ENCODE measurements at regions not wholly inside any gene's neighbourhood (a gene's known extent, or its start where the extent isn't known, plus 50 kb on each side); places are given as distances from the start of the nearest gene placed in this dataset.
"Not testable (repeated sequence)": the region's sequence is repeated elsewhere in the genome, so short reads cannot be mapped to it uniquely, and the experiment has no call there.

GRCh38 chr11:45000918-45001317, 50.2 kb upstream of the TP53I11 start:
- TF ChIP-seq ZFX (IDR thresholded peaks at IDR 0.05; ENCODE audit: borderline replicate concordance) (no peak), CTCF (IDR thresholded peaks at IDR 0.05) (no peak)
- no peak overlapping the region for H3K27ac ChIP-seq

- TF ChIP-seq CTCF (IDR thresholded peaks at IDR 0.05) (no peak), ZFX (IDR thresholded peaks at IDR 0.05; ENCODE audit: borderline replicate concordance) (no peak)
- H3K27ac ChIP-seq, result no peak overlapping the region
These were observed 50.9 kb upstream of the TP53I11 start for GRCh38 chr11:45001466-45002165.

- no peak for TF ChIP-seq CTCF (IDR thresholded peaks at IDR 0.05)
- TF ChIP-seq ZFX (IDR thresholded peaks at IDR 0.05; ENCODE audit: borderline replicate concordance), result no peak
- H3K27ac ChIP-seq, result no peak overlapping the region
These were observed 54.4 kb upstream of the TP53I11 start for GRCh38 chr11:45005106-45005505.

- no peak overlapping the region for H3K27ac ChIP-seq
- TF ChIP-seq CTCF (IDR thresholded peaks at IDR 0.05) (no peak), ZFX (IDR thresholded peaks at IDR 0.05; ENCODE audit: borderline replicate concordance) (no peak)
These were observed 56.3 kb upstream of the TP53I11 start for GRCh38 chr11:45007011-45007410.

- not testable (repeated sequence) for H3K27ac ChIP-seq
These were observed 65.3 kb upstream of the TP53I11 start for GRCh38 chr11:45015983-45016382.

GRCh38 chr11:45016446-45016845, 65.8 kb upstream of the TP53I11 start:
- H3K27ac ChIP-seq, result not testable (repeated sequence)

GRCh38 chr11:45017329-45017728, 66.6 kb upstream of the TP53I11 start:
- no peak overlapping the region for H3K27ac ChIP-seq
- TF ChIP-seq CTCF (IDR thresholded peaks at IDR 0.05) (peak; percentile 19; the same call in 1 of the 2 replicates), ZFX (IDR thresholded peaks at IDR 0.05; ENCODE audit: borderline replicate concordance) (no peak)

- no peak overlapping the region for H3K27ac ChIP-seq
- no peak for TF ChIP-seq CTCF (IDR thresholded peaks at IDR 0.05)
- no peak for TF ChIP-seq ZFX (IDR thresholded peaks at IDR 0.05; ENCODE audit: borderline replicate concordance)
These were observed 70.3 kb upstream of the TP53I11 start for GRCh38 chr11:45021001-45021400.

Measured in 22Rv1 (cell line).